Parathyroid adenoma (tissue), 2 donors: ENCODE measurements at regions not wholly inside any gene's neighbourhood (a gene's known extent, or its start where the extent isn't known, plus 50 kb on each side); places are given as distances from the start of the nearest gene placed in this dataset.

Source experiments
- H2AFZ ChIP-seq: fragments of 300-600 bp; sonication (generic); one replicate; pipeline ENCODE4 v1.7.0; 2017; ENCODE audit warnings: antibody characterized with exemption, mild to moderate bottlenecking
- H3K27ac ChIP-seq: fragments of 300-600 bp; sonication (generic); one replicate; pipeline ENCODE4 v1.7.0; 2017
- H3K27me3 ChIP-seq: fragments of 300-600 bp; sonication (generic); one replicate; pipeline ENCODE4 v1.7.0; 2017; ENCODE audit warnings: low read length; ENCODE audit not compliant: control insufficient read depth, insufficient read depth
- H3K36me3 ChIP-seq: fragments of 300-600 bp; sonication (generic); one replicate; pipeline ENCODE4 v1.7.0; 2017; ENCODE audit warnings: low read length; ENCODE audit not compliant: control insufficient read depth, insufficient read depth
- H3K4me1 ChIP-seq: fragments of 300-600 bp; sonication (generic); one replicate; pipeline ENCODE4 v1.7.0; 2017; ENCODE audit warnings: control low read depth
- H3K4me2 ChIP-seq: fragments of 300-600 bp; sonication (generic); one replicate; pipeline ENCODE4 v1.7.0; 2017; ENCODE audit warnings: low read length
- H3K4me3 ChIP-seq: fragments of 300-600 bp; sonication (generic); one replicate; pipeline ENCODE4 v1.7.0; 2017; ENCODE audit warnings: low read depth, low read length
- H3K79me2 ChIP-seq: fragments of 300-600 bp; sonication (generic); one replicate; pipeline ENCODE4 v1.7.0; 2017; ENCODE audit warnings: control low read depth
- H3K9ac ChIP-seq: fragments of 300-600 bp; sonication (generic); one replicate; pipeline ENCODE4 v1.7.0; 2017; ENCODE audit warnings: mild to moderate bottlenecking
- H3K9me3 ChIP-seq: fragments of 300-600 bp; sonication (generic); one replicate; pipeline ENCODE4 v1.7.0; 2017; ENCODE audit warnings: low read length; ENCODE audit not compliant: control insufficient read depth
- CTCF ChIP-seq: fragments of 300-600 bp; sonication (generic); IDR thresholded peaks from one replicate; pipeline ENCODE4 v1.7.0; 2017; ENCODE audit warnings: antibody characterized with exemption, mild to moderate bottlenecking
- donor health status: primary hyperparathyroidism.

GRCh38 chr7:130921391-130922180 lies 187.6 kb upstream of the KLF14 start:
- H3K4me2 ChIP-seq = no peak overlapping the region
- no peak for TF ChIP-seq CTCF
- no peaks in the 10 kb centered on the region for H3K9me3 ChIP-seq
- H3K9ac ChIP-seq = no peak overlapping the region
- H3K4me1 ChIP-seq = no peaks in the 10 kb centered on the region
- no peak overlapping the region for H2AFZ ChIP-seq
- peak overlapping the region; percentile 38 for H3K27ac ChIP-seq
- no peak overlapping the region for H3K4me3 ChIP-seq
- H3K36me3 ChIP-seq = no peaks in the 10 kb centered on the region
- no peaks in the 10 kb centered on the region for H3K27me3 ChIP-seq
- H3K79me2 ChIP-seq = peaks cover 10% of the 10 kb centered on the region

GRCh38 chr7:130922206-130923112 lies 188.5 kb upstream of the KLF14 start:
- Histone ChIP-seq H2AFZ (no peak overlapping the region), H3K36me3 (no peaks in the 10 kb centered on the region), H3K27ac (no peak overlapping the region), H3K4me3 (no peak overlapping the region), H3K79me2 (peaks cover 14% of the 10 kb centered on the region), H3K27me3 (no peaks in the 10 kb centered on the region), H3K4me2 (no peak overlapping the region), H3K9me3 (no peaks in the 10 kb centered on the region), H3K9ac (no peak overlapping the region), H3K4me1 (peaks cover 2% of the 10 kb centered on the region)
- TF ChIP-seq CTCF = no peak

- H3K4me1 ChIP-seq = peaks cover 7% of the 10 kb centered on the region
- no peak for TF ChIP-seq CTCF
- H3K36me3 ChIP-seq = no peaks in the 10 kb centered on the region
These were observed 189.4 kb upstream of the KLF14 start for GRCh38 chr7:130923365-130923764.

GRCh38 chr7:130923930-130924329 lies 189.9 kb upstream of the KLF14 start:
- H3K9ac ChIP-seq = no peak overlapping the region
- H3K9me3 ChIP-seq = no peaks in the 10 kb centered on the region
- H3K27me3 ChIP-seq = no peaks in the 10 kb centered on the region
- H3K79me2 ChIP-seq = peaks cover 16% of the 10 kb centered on the region
- no peak overlapping the region for H3K4me3 ChIP-seq
- peaks cover 7% of the 10 kb centered on the region for H3K4me1 ChIP-seq
- TF ChIP-seq CTCF = no peak
- H3K36me3 ChIP-seq = no peaks in the 10 kb centered on the region
- H3K27ac ChIP-seq = no peak overlapping the region
- H3K4me2 ChIP-seq = no peak overlapping the region
- no peak overlapping the region for H2AFZ ChIP-seq

More at GRCh38 chr7:130923365-130923764, 189.4 kb upstream of the KLF14 start:
- H3K4me3 ChIP-seq = no peak overlapping the region
- H3K4me2 ChIP-seq = no peak overlapping the region
- H3K27ac ChIP-seq = no peak overlapping the region
- no peaks in the 10 kb centered on the region for H3K9me3 ChIP-seq
- H3K27me3 ChIP-seq = no peaks in the 10 kb centered on the region
- no peak overlapping the region for H2AFZ ChIP-seq
- H3K9ac ChIP-seq = no peak overlapping the region
- peaks cover 14% of the 10 kb centered on the region for H3K79me2 ChIP-seq
